ENCODE measurements at regions not wholly inside any gene's neighbourhood (a gene's known extent, or its start where the extent isn't known, plus 50 kb on each side); places are given as distances from the start of the nearest gene placed in this dataset.

GRCh38 chr5:136620016-136620419, 254.7 kb upstream of the TRPC7 start:
- TF ChIP-seq CTCF (IDR thresholded peaks at IDR 0.05) (no peak), ZFX (IDR thresholded peaks at IDR 0.05; ENCODE audit: borderline replicate concordance) (no peak)

Data from 22Rv1 (cell line).